Endothelial cell of umbilical vein (primary cell): ENCODE measurements at regions not wholly inside any gene's neighbourhood (a gene's known extent, or its start where the extent isn't known, plus 50 kb on each side); places are given as distances from the start of the nearest gene placed in this dataset.

Experiments
- BruUV-seq: library from RNA; stranded (reverse); fragments of 400-500 nt; replicated peaks from 2 replicates; lab custom pipeline; 2021; lab: Mats Ljungman, UMichigan
- CTCF ChIA-PET: fragments of 300-600, 350-600 bp; sonication (Branson Sonifier 250); formaldehyde crosslinking; loops from one replicate; lab custom pipeline; 2021; ENCODE audit warnings: antibody characterized with exemption, inconsistent platforms; lab: Charles Lee
- POLR2A ChIA-PET: fragments of 300-600, 350-600 bp; sonication (Branson Sonifier 250); formaldehyde crosslinking; loops from one replicate; lab custom pipeline; 2021; ENCODE audit warnings: antibody characterized with exemption, inconsistent platforms; lab: Charles Lee
- DNase-seq: peaks from one replicate; pipeline ENCODE4 v3.0.0-alpha.2; 2011; ENCODE audit warnings: low read depth, low spot score
- FAIRE-seq: peaks from 2 replicates; lab custom pipeline; 2011; peaks lifted over from hg19 to GRCh38; lab: Jason Lieb, UNC
- H2AFZ ChIP-seq: 2 replicates; pipeline ENCODE4 v1.6.0; 2012; ENCODE audit warnings: low read depth, low read length, control low read depth, inconsistent platforms
- H3K27ac ChIP-seq: 2 replicates; pipeline ENCODE4 v1.5.1; 2011; ENCODE audit warnings: low read depth, mild to moderate bottlenecking, control low read depth, low read length, moderate library complexity; ENCODE audit not compliant: insufficient read depth
- H3K27me3 ChIP-seq, 2 experiments: 2 replicates each; pipeline versions ENCODE4 v1.6.0 to v1.6.1; 2011; ENCODE audit warnings: low read length in 2 of 2, mixed read lengths in 1 of 2; ENCODE audit not compliant: control insufficient read depth in 2 of 2, insufficient read depth in 2 of 2
- H3K36me3 ChIP-seq, 2 experiments: 2 replicates in 1 of 2; 3 replicates in 1 of 2; pipeline ENCODE4 v1.5.1; 2011; ENCODE audit warnings: low read length in 2 of 2, mild to moderate bottlenecking in 1 of 2, moderate library complexity in 1 of 2; ENCODE audit not compliant: control insufficient read depth in 2 of 2, insufficient read depth in 2 of 2; ENCODE audit errors: extremely low read depth in 1 of 2
- H3K4me1 ChIP-seq: 3 replicates; pipeline ENCODE4 v1.5.1; 2011; ENCODE audit warnings: mild to moderate bottlenecking, low read length; ENCODE audit not compliant: control insufficient read depth, insufficient read depth; ENCODE audit errors: extremely low read depth
- H3K4me2 ChIP-seq: 2 replicates; pipeline ENCODE4 v1.6.1; 2011; ENCODE audit warnings: low read length, control low read depth, mixed read lengths; ENCODE audit not compliant: insufficient read depth
- H3K4me3 ChIP-seq, 3 experiments: fragments of 200-600 bp in 1 of 3; sonication (generic), shearing (Covaris generic) in 1 of 3; replicated peaks in 1 of 3; 2 replicates each; pipeline ENCODE4 v1.5.1; 2011 to 2016; ENCODE audit warnings: control low read depth in 3 of 3, low read length in 3 of 3, mild to moderate bottlenecking in 2 of 3, inconsistent platforms in 1 of 3, low read depth in 1 of 3, moderate library complexity in 1 of 3; ENCODE audit not compliant: insufficient read depth in 1 of 3
- H3K79me2 ChIP-seq: 2 replicates; pipeline ENCODE4 v1.6.0; 2012; ENCODE audit warnings: low read length, inconsistent platforms; ENCODE audit not compliant: control insufficient read depth, insufficient read depth
- H3K9ac ChIP-seq: replicated peaks from 2 replicates; pipeline ENCODE3; 2011; ENCODE audit warnings: low read length, control low read depth; ENCODE audit not compliant: insufficient read depth; ENCODE audit errors: extremely low read depth
- H3K9me1 ChIP-seq: replicated peaks from 3 replicates; pipeline ENCODE4 v1.6.0; 2011; ENCODE audit warnings: mild to moderate bottlenecking, low read length; ENCODE audit not compliant: control insufficient read depth, insufficient read depth; ENCODE audit errors: extremely low read depth
- H3K9me3 ChIP-seq: replicated peaks from 2 replicates; pipeline ENCODE4 v1.5.1; 2012; ENCODE audit warnings: low read length, inconsistent platforms; ENCODE audit not compliant: control insufficient read depth, insufficient read depth
- H4K20me1 ChIP-seq: replicated peaks from 2 replicates; pipeline ENCODE3; 2011; ENCODE audit warnings: mild to moderate bottlenecking, low read length; ENCODE audit not compliant: control insufficient read depth, insufficient read depth; ENCODE audit errors: extremely low read depth
- EZH2 ChIP-seq: IDR thresholded peaks from 2 replicates; pipeline ENCODE4 v1.6.1; 2012; ENCODE audit warnings: borderline replicate concordance, low read depth, mild to moderate bottlenecking, moderate library complexity, low read length, inconsistent platforms; ENCODE audit not compliant: severe bottlenecking
- FOS ChIP-seq: IDR thresholded peaks from 2 replicates; pipeline ENCODE4 v1.6.1; 2011; ENCODE audit warnings: mild to moderate bottlenecking, low read length, moderate library complexity, borderline replicate concordance; ENCODE audit not compliant: insufficient read depth
- GATA2 ChIP-seq: IDR thresholded peaks from 2 replicates; pipeline ENCODE4 v1.7.0; 2011; ENCODE audit warnings: low read depth, mild to moderate bottlenecking, moderate library complexity, mixed read lengths, low read length; ENCODE audit not compliant: insufficient read length, insufficient read depth
- JUN ChIP-seq: IDR thresholded peaks from 2 replicates; pipeline ENCODE4 v1.6.1; 2011; ENCODE audit warnings: borderline replicate concordance, low read depth; ENCODE audit not compliant: insufficient read length, insufficient read depth
- POLR2A ChIP-seq: IDR thresholded peaks from 2 replicates; pipeline ENCODE4 v1.6.1; 2012; ENCODE audit warnings: low read depth, mild to moderate bottlenecking, control low read depth, low read length
- dilution Hi-C: fragments of 300-500 bp; cut with MboI; formaldehyde crosslinking; loops from one replicate; pipeline ENCODE4 v1.15.0; 2019; ENCODE audit warnings: low sequenced_read_pairs; ENCODE audit not compliant: extremely low pct_ligation_motif_present
- intact Hi-C: fragments of 100-400 bp; cut with micrococcal nuclease; formaldehyde crosslinking; loops from one replicate; pipeline ENCODE4 v1.10.0; 2022

DNA sequence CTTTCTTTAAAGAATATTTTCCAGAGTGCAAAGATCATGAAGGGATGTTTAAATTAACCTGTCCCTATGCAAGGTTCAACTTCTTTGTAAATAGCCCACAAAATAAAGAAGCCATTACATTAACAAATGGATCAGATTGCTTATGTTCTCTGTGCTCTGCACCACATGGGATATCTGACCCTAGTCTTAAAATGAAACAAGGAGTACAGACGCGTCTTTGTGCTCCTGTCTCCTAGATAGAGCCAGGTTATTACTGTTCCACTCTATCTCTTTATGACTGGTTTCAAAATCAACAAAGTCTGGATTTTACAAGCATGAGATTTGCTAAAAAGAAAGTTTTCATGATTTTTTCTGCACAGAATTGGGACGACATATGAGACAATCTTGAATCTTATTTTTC lies 339.4 kb downstream of the KLF12 start:
- intact Hi-C loops = no loop called here
- CTCF ChIA-PET = no interaction called here
- DNase-seq = no peak
- no peak overlapping the region for H3K4me3 ChIP-seq
- H3K4me1 ChIP-seq = peaks cover 6% of the 10 kb centered on the region
- no peak overlapping the region for H2AFZ ChIP-seq
- POLR2A ChIA-PET = no interaction called here
- no peak for FAIRE-seq
- no peaks in the 10 kb centered on the region for H3K9me1 ChIP-seq
- no peaks in the 10 kb centered on the region for H3K27me3 ChIP-seq
- no TSS peak for BruUV-seq
- no peak overlapping the region for H3K4me2 ChIP-seq
- no peak overlapping the region for H3K9ac ChIP-seq
- H4K20me1 ChIP-seq = no peaks in the 10 kb centered on the region
- dilution Hi-C loops = no loop called here
- no peaks in the 10 kb centered on the region for H3K79me2 ChIP-seq
- TF ChIP-seq JUN (no peak), EZH2 (no peak), GATA2 (no peak)
- no peak overlapping the region for H3K27ac ChIP-seq
- no peaks in the 10 kb centered on the region for H3K36me3 ChIP-seq
- H3K9me3 ChIP-seq = no peaks in the 10 kb centered on the region

DNA sequence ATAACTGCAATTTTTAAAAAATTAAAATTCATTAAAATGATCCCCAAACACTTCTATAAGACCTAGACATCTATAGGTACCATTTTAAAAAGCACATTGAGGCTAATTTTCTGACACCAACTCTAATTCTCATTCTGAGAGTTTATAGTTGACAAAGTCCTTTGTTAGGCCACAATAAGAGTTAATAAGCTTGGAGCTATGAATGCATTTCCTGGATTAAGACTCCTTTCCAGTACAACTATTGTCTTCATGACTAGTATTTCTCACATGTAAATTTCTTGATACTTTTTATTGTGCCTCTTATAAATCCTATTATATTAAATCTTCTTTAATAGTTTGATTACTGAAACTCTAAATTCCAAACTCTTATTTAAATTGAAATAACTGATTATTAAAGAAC lies 340.8 kb downstream of the KLF12 start:
- BruUV-seq = no TSS peak
- H3K79me2 ChIP-seq = no peaks in the 10 kb centered on the region
- H3K9me3 ChIP-seq = no peaks in the 10 kb centered on the region
- no peak overlapping the region for H2AFZ ChIP-seq
- H3K27me3 ChIP-seq = no peaks in the 10 kb centered on the region
- H3K9ac ChIP-seq = no peak overlapping the region
- no peaks in the 10 kb centered on the region for H4K20me1 ChIP-seq
- TF ChIP-seq FOS (no peak), JUN (no peak), EZH2 (no peak), POLR2A (no peak)
- intact Hi-C loops = no loop called here
- DNase-seq (no peak), FAIRE-seq (no peak)
- dilution Hi-C loops = no loop called here
- no peak overlapping the region for H3K4me3 ChIP-seq
- no peaks in the 10 kb centered on the region for H3K36me3 ChIP-seq
- H3K4me1 ChIP-seq = peaks cover 6% of the 10 kb centered on the region
- ChIA-PET CTCF (interaction anchor here (1.5 kb wide), 1 partner anchor 11 kb away, joined by 4 read pairs; no protein-coding TSS in a partner anchor), POLR2A (no interaction called here)
- no peaks in the 10 kb centered on the region for H3K9me1 ChIP-seq
- no peak overlapping the region for H3K4me2 ChIP-seq
- H3K27ac ChIP-seq = no peak overlapping the region
